HG03066 (cell line): ENCODE measurements at regions not wholly inside any gene's neighbourhood (a gene's known extent, or its start where the extent isn't known, plus 50 kb on each side); places are given as distances from the start of the nearest gene placed in this dataset.

Experiments
- ATAC-seq: cut with Tn5 transposase; IDR thresholded peaks from one replicate; pipeline ENCODE4 v1.9.1; 2021; ENCODE audit warnings: low read depth; ENCODE audit not compliant: unreplicated experiment

- no peak for ATAC-seq
These were observed 151.5 kb upstream of the EEPD1 start for GRCh38 chr7:36001546-36001945.

GRCh38 chr7:36002900-36003299 lies 150.2 kb upstream of the EEPD1 start:
- no peak for ATAC-seq

- no peak for ATAC-seq
These were observed 149.7 kb upstream of the EEPD1 start for GRCh38 chr7:36003343-36003742.

- ATAC-seq = no peak
These were observed 147.8 kb upstream of the EEPD1 start for GRCh38 chr7:36005293-36005692.

GRCh38 chr7:36005876-36006275 lies 147.2 kb upstream of the EEPD1 start:
- no peak for ATAC-seq

- ATAC-seq = no peak
These were observed 146.3 kb upstream of the EEPD1 start for GRCh38 chr7:36006636-36007229.

- no peak for ATAC-seq
These were observed 142.1 kb upstream of the EEPD1 start for GRCh38 chr7:36010656-36011587.

GRCh38 chr7:36011588-36011965 lies 141.5 kb upstream of the EEPD1 start:
- ATAC-seq = no peak

- no peak for ATAC-seq
These were observed 139.6 kb upstream of the EEPD1 start for GRCh38 chr7:36013246-36014014.

GRCh38 chr7:36014961-36015360 lies 138.1 kb upstream of the EEPD1 start:
- ATAC-seq = no peak

GRCh38 chr7:36015733-36016132 lies 137.3 kb upstream of the EEPD1 start:
- no peak for ATAC-seq

GRCh38 chr7:36016648-36017047 lies 136.4 kb upstream of the EEPD1 start:
- no peak for ATAC-seq

GRCh38 chr7:36017111-36017510 lies 135.9 kb upstream of the EEPD1 start:
- ATAC-seq = no peak

GRCh38 chr7:36018816-36019484 lies 134.1 kb upstream of the EEPD1 start:
- ATAC-seq = no peak

GRCh38 chr7:36019538-36019937 lies 133.5 kb upstream of the EEPD1 start:
- ATAC-seq = no peak

GRCh38 chr7:36019980-36020379 lies 133.1 kb upstream of the EEPD1 start:
- no peak for ATAC-seq

GRCh38 chr7:36021367-36021766 lies 131.7 kb upstream of the EEPD1 start:
- no peak for ATAC-seq

- ATAC-seq = no peak
These were observed 131.0 kb upstream of the EEPD1 start for GRCh38 chr7:36021917-36022550.

GRCh38 chr7:36023033-36023560 lies 130.0 kb upstream of the EEPD1 start:
- ATAC-seq = no peak

- ATAC-seq = no peak
These were observed 127.9 kb upstream of the EEPD1 start for GRCh38 chr7:36025190-36025589.
